Neuronal stem cell (in vitro differentiated cells): ENCODE measurements at regions not wholly inside any gene's neighbourhood (a gene's known extent, or its start where the extent isn't known, plus 50 kb on each side); places are given as distances from the start of the nearest gene placed in this dataset.

ENCODE experiments used
- DNase-seq: peaks from one replicate; pipeline ENCODE4 v3.0.0-alpha.2; 2013; ENCODE audit warnings: low spot score
- H2AFZ ChIP-seq: one replicate; pipeline ENCODE4 v1.6.1; 2013; ENCODE audit warnings: mild to moderate bottlenecking, low read length, inconsistent platforms
- H2AK5ac ChIP-seq: 2 replicates; pipeline ENCODE4 v1.6.1; 2013; ENCODE audit warnings: low read depth, mild to moderate bottlenecking, inconsistent platforms, low read length, moderate library complexity, mixed read lengths
- H2BK120ac ChIP-seq: 2 replicates; pipeline ENCODE4 v1.6.1; 2013; ENCODE audit warnings: low read depth, mild to moderate bottlenecking, inconsistent platforms, low read length, moderate library complexity, mixed read lengths
- H2BK12ac ChIP-seq: one replicate; pipeline ENCODE4 v1.6.1; 2013; ENCODE audit warnings: low read length, inconsistent platforms
- H2BK15ac ChIP-seq: 2 replicates; pipeline ENCODE4 v1.6.1; 2013; ENCODE audit warnings: mild to moderate bottlenecking, low read length, inconsistent platforms, mixed read lengths
- H2BK5ac ChIP-seq: one replicate; pipeline ENCODE4 v1.6.1; 2013; ENCODE audit warnings: inconsistent platforms, mild to moderate bottlenecking, low read length, moderate library complexity
- H3K14ac ChIP-seq: one replicate; pipeline ENCODE4 v1.6.1; 2013; ENCODE audit warnings: low read length, inconsistent platforms
- H3K18ac ChIP-seq: 2 replicates; pipeline ENCODE4 v1.6.1; 2013; ENCODE audit warnings: low read length, inconsistent platforms
- H3K23ac ChIP-seq: 2 replicates; pipeline ENCODE4 v1.6.1; 2013; ENCODE audit warnings: low read depth, mild to moderate bottlenecking, mixed read lengths, low read length, inconsistent platforms; ENCODE audit not compliant: poor library complexity
- H3K27ac ChIP-seq: replicated peaks from 3 replicates; pipeline ENCODE4 v1.5.1; 2013; ENCODE audit warnings: low read length, inconsistent platforms
- H3K27me3 ChIP-seq, 3 experiments: 2 replicates each; pipeline ENCODE4 v1.6.1; 2013; ENCODE audit warnings: low read length in 3 of 3, mild to moderate bottlenecking in 2 of 3, inconsistent platforms in 1 of 3, low read depth in 1 of 3, mixed read lengths in 1 of 3, moderate library complexity in 1 of 3; ENCODE audit not compliant: control insufficient read depth in 3 of 3, insufficient read depth in 3 of 3
- H3K36me3 ChIP-seq, 2 donors: replicated peaks in 1 of 2; 2 replicates each; pipeline ENCODE4 v1.6.1; 2013; ENCODE audit warnings: low read length in 2 of 2; ENCODE audit not compliant: control insufficient read depth in 2 of 2, insufficient read depth in 2 of 2
- H3K4ac ChIP-seq: 2 replicates; pipeline ENCODE4 v1.6.1; 2013; ENCODE audit warnings: inconsistent platforms, mild to moderate bottlenecking, low read length, moderate library complexity
- H3K4me1 ChIP-seq, 2 donors: 1 replicate in 1 of 2; 2 replicates in 1 of 2; pipeline ENCODE4 v1.6.1; 2013; ENCODE audit warnings: low read length in 2 of 2, low read depth in 1 of 2; ENCODE audit not compliant: control insufficient read depth in 2 of 2, insufficient read depth in 1 of 2
- H3K4me2 ChIP-seq: one replicate; pipeline ENCODE4 v1.6.1; 2013; ENCODE audit warnings: mild to moderate bottlenecking, low read length, inconsistent platforms; ENCODE audit not compliant: insufficient read depth, poor library complexity, severe bottlenecking
- H3K4me3 ChIP-seq, 2 donors: 2 replicates each; pipeline ENCODE4 v1.5.1; 2013; ENCODE audit warnings: low read length in 2 of 2, mild to moderate bottlenecking in 2 of 2, inconsistent platforms in 1 of 2, moderate library complexity in 1 of 2
- H3K79me1 ChIP-seq: one replicate; pipeline ENCODE4 v1.6.1; 2013; ENCODE audit warnings: low read depth, mild to moderate bottlenecking, inconsistent platforms, low read length, moderate library complexity
- H3K9ac ChIP-seq: one replicate; pipeline ENCODE4 v1.6.1; 2013; ENCODE audit warnings: mild to moderate bottlenecking, low read depth, low read length, inconsistent platforms; ENCODE audit not compliant: poor library complexity
- H3K9me3 ChIP-seq, 2 donors: replicated peaks in 1 of 2; 2 replicates each; pipeline versions ENCODE3 to v1.6.1; 2013; ENCODE audit warnings: low read length in 2 of 2, mild to moderate bottlenecking in 2 of 2, inconsistent platforms in 1 of 2, low read depth in 1 of 2, mixed read lengths in 1 of 2, moderate library complexity in 1 of 2; ENCODE audit not compliant: control insufficient read depth in 2 of 2, insufficient read depth in 1 of 2
- H4K8ac ChIP-seq: one replicate; pipeline ENCODE4 v1.6.1; 2013; ENCODE audit warnings: low read depth, mild to moderate bottlenecking, inconsistent platforms, low read length, moderate library complexity
- H4K91ac ChIP-seq: one replicate; pipeline ENCODE4 v1.6.1; 2013; ENCODE audit warnings: low read length, low read depth, mild to moderate bottlenecking, inconsistent platforms; ENCODE audit not compliant: poor library complexity
- WGBS, 2 donors: extraction: QIAGEN DNeasy Blood & Tissue Kit; methylation state at CpG; one replicate each; pipeline ENCODE4 v1.1.7; 2013; ENCODE audit warnings: missing lambda C conversion rate in 2 of 2, mixed read lengths in 1 of 2; ENCODE audit not compliant: insufficient read length in 2 of 2, insufficient replicate concordance in 1 of 2; ENCODE audit errors: extremely low coverage in 2 of 2; 5-methylcytosine and 5-hydroxymethylcytosine counted together

DNA sequence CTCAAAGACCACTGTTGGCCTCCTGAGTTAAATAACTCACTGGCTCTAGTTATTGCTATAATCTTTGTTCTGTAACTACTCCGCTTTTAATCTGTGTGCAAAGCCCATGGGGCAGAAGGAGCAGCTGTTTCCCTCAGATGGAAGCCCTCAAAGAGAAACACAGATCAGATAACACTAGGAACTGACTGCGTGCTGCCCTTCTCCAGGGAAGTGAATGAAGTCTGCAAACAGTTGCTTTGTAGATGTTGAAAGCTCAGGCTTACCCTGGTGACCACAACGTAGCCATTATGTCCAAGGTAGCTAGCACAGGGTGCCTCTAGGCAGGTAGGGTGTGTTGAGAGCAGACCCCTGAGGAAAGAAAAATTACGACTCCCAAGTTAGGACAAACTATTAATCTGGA is 152.3 kb upstream of the STAC start:
- H3K4me3 ChIP-seq: no peak overlapping the region
- H4K91ac ChIP-seq: no peak overlapping the region
- no peaks in the 10 kb centered on the region for H3K36me3 ChIP-seq
- H3K9me3 ChIP-seq: no peaks in the 10 kb centered on the region
- no peak overlapping the region for H3K4ac ChIP-seq
- H4K8ac ChIP-seq: no peak overlapping the region
- DNase-seq: no peak
- H3K27ac ChIP-seq: no peak overlapping the region
- no peak overlapping the region for H3K18ac ChIP-seq
- no peak overlapping the region for H2BK120ac ChIP-seq
- H3K9ac ChIP-seq: no peak overlapping the region
- H2BK15ac ChIP-seq: no peak overlapping the region
- H2AK5ac ChIP-seq: no peak overlapping the region
- no peak overlapping the region for H2AFZ ChIP-seq
- H3K4me1 ChIP-seq: peaks cover 0 to 3% of the 10 kb centered on the region in 2 donors
- H3K14ac ChIP-seq: no peak overlapping the region
- H3K27me3 ChIP-seq: no peaks in the 10 kb centered on the region
- no peak overlapping the region for H2BK5ac ChIP-seq
- WGBS, 2 donors: no CpG with 5 or more reads among the region's 4 CpGs
- H2BK12ac ChIP-seq: no peak overlapping the region
- H3K79me1 ChIP-seq: no peaks in the 10 kb centered on the region
- H3K23ac ChIP-seq: no peak overlapping the region
- no peak overlapping the region for H3K4me2 ChIP-seq

- Histone ChIP-seq H3K4me3 (no peak overlapping the region), H3K4ac (no peak overlapping the region), H3K4me2 (no peak overlapping the region), H3K4me1 (peaks cover 0 to 3% of the 10 kb centered on the region in 2 donors), H2AK5ac (no peak overlapping the region), H3K14ac (no peak overlapping the region), H2BK5ac (no peak overlapping the region), H3K9ac (no peak overlapping the region), H3K27me3 (no peaks in the 10 kb centered on the region), H3K23ac (no peak overlapping the region), H3K36me3 (no peaks in the 10 kb centered on the region), H3K79me1 (no peaks in the 10 kb centered on the region), H2BK15ac (no peak overlapping the region), H4K91ac (no peak overlapping the region), H2BK120ac (no peak overlapping the region), H3K18ac (no peak overlapping the region), H4K8ac (no peak overlapping the region), H2AFZ (no peak overlapping the region), H3K27ac (no peak overlapping the region), H3K9me3 (no peaks in the 10 kb centered on the region), H2BK12ac (no peak overlapping the region)
- WGBS, 2 donors: no CpG with 5 or more reads among the region's 1 CpG
- DNase-seq: no peak
Observed at GRCh38 chr3:36229496-36229895, 150.8 kb upstream of the STAC start.

- Histone ChIP-seq H3K9ac (no peak overlapping the region), H4K8ac (no peak overlapping the region), H3K23ac (no peak overlapping the region), H3K14ac (no peak overlapping the region), H2BK15ac (no peak overlapping the region), H2BK12ac (no peak overlapping the region), H3K4me1 (no peaks in the 10 kb centered on the region), H3K18ac (no peak overlapping the region), H3K4ac (no peak overlapping the region), H3K36me3 (no peaks in the 10 kb centered on the region), H3K4me3 (no peak overlapping the region), H2AFZ (no peak overlapping the region), H3K9me3 (no peaks in the 10 kb centered on the region), H2BK5ac (no peak overlapping the region), H3K27ac (no peak overlapping the region), H3K4me2 (no peak overlapping the region), H2BK120ac (no peak overlapping the region), H2AK5ac (no peak overlapping the region), H3K27me3 (no peaks in the 10 kb centered on the region), H4K91ac (no peak overlapping the region), H3K79me1 (no peaks in the 10 kb centered on the region)
- DNase-seq: no peak
Observed at GRCh38 chr3:36232797-36233489, 147.4 kb upstream of the STAC start.

GRCh38 chr3:36244728-36245127 is 135.6 kb upstream of the STAC start:
- no peak overlapping the region for H3K4me3 ChIP-seq
- no peak overlapping the region for H3K9ac ChIP-seq
- no peak overlapping the region for H2BK5ac ChIP-seq
- no peak overlapping the region for H3K4me2 ChIP-seq
- H3K36me3 ChIP-seq: no peaks in the 10 kb centered on the region
- H3K18ac ChIP-seq: no peak overlapping the region
- no peak overlapping the region for H2BK12ac ChIP-seq
- no peak overlapping the region for H3K27ac ChIP-seq
- no peak overlapping the region for H2AFZ ChIP-seq
- no peak overlapping the region for H4K8ac ChIP-seq
- no peaks in the 10 kb centered on the region for H3K27me3 ChIP-seq
- H3K14ac ChIP-seq: no peak overlapping the region
- no peak overlapping the region for H3K23ac ChIP-seq
- no peak overlapping the region for H2BK120ac ChIP-seq
- H3K79me1 ChIP-seq: no peaks in the 10 kb centered on the region
- DNase-seq: no peak
- no peak overlapping the region for H3K4ac ChIP-seq
- H3K4me1 ChIP-seq: no peaks in the 10 kb centered on the region
- H2AK5ac ChIP-seq: no peak overlapping the region
- H4K91ac ChIP-seq: no peak overlapping the region
- WGBS, 2 donors: no CpG with 5 or more reads among the region's 1 CpG
- no peak overlapping the region for H2BK15ac ChIP-seq
- H3K9me3 ChIP-seq: no peaks in the 10 kb centered on the region
